GM18499 (cell line): ENCODE measurements at regions not wholly inside any gene's neighbourhood (a gene's known extent, or its start where the extent isn't known, plus 50 kb on each side); places are given as distances from the start of the nearest gene placed in this dataset.

ENCODE experiments used
- ATAC-seq: cut with Tn5 transposase; IDR thresholded peaks from one replicate; pipeline ENCODE4 v1.9.1; 2021; ENCODE audit warnings: moderate number of reproducible peaks; ENCODE audit not compliant: insufficient read depth, unreplicated experiment

DNA sequence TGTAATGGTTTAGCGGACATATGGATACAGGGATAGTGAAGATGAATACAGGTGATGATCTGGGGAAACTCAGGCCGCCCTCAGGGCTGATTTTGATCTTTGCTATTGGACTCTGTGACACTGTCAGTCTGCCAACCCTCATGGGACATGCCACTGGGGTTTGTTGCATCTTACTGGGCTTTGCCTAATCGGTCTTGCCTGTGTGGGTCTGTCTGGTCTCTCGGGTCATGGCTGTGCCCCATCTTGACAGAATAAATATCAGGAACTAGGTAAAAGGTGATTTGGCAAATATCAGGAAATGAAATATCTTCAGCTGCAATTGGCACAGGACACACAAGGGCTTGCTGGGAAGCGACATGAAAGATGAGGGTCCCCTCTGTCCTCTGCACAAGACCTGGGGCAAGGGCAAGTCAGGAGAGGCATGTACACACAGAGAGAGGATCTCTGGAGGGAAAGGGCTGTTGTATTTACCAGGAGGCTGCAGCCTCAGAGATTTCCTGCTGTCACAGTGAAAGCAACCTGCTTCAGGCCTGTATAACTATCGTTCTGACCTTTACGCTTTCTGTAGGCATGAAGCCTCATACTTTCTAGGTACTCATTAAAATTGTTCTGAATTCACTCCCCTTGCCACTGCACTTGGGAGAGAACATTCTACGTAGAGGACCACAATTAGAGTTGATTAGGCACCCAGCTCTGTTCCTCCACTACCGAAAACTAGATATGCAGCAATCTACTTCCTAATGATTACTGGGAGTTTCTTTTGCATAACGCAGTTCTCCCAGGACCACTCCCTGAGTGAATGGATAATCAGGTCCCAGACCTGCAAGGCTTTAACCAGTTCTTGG, 52.0 kb upstream of the GADD45A start:
- no peak for ATAC-seq

- ATAC-seq: no peak
Observed at GRCh38 chr1:67634396-67634935, 50.5 kb upstream of the GADD45A start.

DNA sequence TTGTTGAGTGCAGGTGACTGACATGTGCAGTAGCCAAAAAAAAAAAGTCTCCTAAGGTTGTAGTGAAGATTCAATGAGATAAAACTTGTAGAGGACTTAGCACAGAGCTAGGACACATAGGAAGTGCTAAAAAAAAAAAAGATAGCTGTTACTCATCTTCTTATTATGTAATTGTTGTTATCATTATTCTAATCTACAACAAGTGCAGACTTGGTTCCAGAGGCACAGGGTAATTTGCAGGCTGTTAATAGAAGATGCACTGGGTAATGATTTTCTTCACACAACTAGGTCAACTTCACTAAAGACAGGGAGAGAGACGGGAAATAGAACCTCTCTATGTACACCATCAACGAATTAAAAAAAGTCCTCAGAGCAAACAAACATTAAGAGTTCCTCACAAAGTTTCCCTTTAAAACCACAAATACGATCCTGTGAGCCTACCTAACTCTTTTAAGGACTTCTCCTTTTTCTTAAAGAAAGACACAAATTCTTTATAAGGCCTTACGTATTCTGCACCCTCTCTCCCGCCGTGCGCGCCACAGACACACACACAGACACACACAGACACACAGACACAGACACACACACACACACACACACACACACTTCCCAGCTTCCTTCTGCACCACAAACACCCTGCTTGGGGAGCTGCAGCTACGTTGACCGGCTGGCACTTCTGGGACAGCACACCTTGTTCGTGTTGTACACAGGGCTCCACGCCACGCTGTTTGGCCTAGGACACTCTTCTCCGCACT, 49.8 kb upstream of the GADD45A start:
- ATAC-seq: no peak
